ENCODE measurements at regions not wholly inside any gene's neighbourhood (a gene's known extent, or its start where the extent isn't known, plus 50 kb on each side); places are given as distances from the start of the nearest gene placed in this dataset.

DNA sequence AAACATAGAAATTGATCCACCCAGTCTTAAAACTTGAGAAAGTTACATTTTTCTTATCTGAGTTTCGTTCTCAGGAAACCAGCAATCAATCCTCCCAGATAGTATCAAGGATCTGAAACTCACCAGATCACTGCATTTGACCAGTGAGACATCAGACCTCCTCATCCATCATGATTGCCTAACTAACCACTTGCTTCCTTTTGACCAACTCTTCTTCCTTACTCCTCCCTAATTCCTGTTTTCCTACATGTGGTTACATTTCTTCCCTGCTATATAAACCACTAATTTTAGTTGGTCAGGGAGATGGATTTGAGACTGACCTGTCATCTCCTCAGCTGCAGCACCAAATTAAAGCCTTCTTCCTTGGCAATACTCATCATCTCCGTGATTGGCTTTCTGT is 357.1 kb upstream of the POU3F2 start:
- TF ChIP-seq, protein P1, sequence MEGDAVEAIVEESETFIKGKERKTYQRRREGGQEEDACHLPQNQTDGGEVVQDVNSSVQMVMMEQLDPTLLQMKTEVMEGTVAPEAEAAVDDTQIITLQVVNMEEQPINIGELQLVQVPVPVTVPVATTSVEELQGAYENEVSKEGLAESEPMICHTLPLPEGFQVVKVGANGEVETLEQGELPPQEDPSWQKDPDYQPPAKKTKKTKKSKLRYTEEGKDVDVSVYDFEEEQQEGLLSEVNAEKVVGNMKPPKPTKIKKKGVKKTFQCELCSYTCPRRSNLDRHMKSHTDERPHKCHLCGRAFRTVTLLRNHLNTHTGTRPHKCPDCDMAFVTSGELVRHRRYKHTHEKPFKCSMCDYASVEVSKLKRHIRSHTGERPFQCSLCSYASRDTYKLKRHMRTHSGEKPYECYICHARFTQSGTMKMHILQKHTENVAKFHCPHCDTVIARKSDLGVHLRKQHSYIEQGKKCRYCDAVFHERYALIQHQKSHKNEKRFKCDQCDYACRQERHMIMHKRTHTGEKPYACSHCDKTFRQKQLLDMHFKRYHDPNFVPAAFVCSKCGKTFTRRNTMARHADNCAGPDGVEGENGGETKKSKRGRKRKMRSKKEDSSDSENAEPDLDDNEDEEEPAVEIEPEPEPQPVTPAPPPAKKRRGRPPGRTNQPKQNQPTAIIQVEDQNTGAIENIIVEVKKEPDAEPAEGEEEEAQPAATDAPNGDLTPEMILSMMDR (IDR thresholded peaks at IDR 0.05): no peak
- TF ChIP-seq EZH2 (IDR thresholded peaks at IDR 0.05; ENCODE audit: borderline replicate concordance, insufficient read depth, low read depth, low read length, poor library complexity, severe bottlenecking): no peak

All from B cell (primary cell).